NCI-H345 treated with DMSO at 0.1 percent for 48 hours (cell line): ENCODE measurements at regions not wholly inside any gene's neighbourhood (a gene's known extent, or its start where the extent isn't known, plus 50 kb on each side); places are given as distances from the start of the nearest gene placed in this dataset.
A peak's percentile ranks its signal among the peaks of the same experiment; 100 is the strongest.
"Not testable (repeated sequence)": the region's sequence is repeated elsewhere in the genome, so short reads cannot be mapped to it uniquely, and the experiment has no call there.

Source experiments
- DNase-seq: peaks from one replicate; lab custom pipeline; 2025; ENCODE audit not compliant: unreplicated experiment; lab: John Stamatoyannopoulos, UW

GRCh38 chr1:146883190-146883589 is 54.9 kb upstream of the NBPF12 start:
- DNase-seq, result not testable (repeated sequence)

- DNase-seq, result not testable (repeated sequence)
Measured at GRCh38 chr1:146881096-146881495, 57.0 kb upstream of the NBPF12 start.

DNA sequence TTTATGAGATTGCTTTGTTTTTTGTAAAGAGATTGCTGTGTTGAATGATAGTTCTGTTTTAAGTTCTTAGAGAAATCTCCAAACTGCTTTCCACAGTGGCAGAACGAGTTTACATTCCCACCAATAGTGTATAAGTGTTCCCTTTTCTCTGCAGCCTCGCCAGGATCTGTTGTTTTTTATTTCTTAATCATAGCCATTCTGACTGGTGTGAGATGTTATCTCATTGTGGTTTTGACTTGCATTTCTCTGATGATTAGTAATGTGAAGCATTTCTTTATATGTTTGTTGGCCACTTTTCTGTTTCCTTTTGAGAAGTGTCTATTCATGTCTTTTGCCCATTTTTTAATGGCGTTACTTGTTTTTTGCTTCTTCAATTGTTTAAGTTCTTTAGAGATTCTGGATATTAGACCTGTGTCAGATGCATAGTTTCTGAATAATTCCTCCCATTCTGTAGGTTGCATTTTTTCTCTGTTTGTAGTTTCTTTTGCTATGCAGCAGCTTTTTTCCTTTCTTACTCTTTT is 74.3 kb upstream of the NBPF12 start:
- not testable (repeated sequence) for DNase-seq

DNA sequence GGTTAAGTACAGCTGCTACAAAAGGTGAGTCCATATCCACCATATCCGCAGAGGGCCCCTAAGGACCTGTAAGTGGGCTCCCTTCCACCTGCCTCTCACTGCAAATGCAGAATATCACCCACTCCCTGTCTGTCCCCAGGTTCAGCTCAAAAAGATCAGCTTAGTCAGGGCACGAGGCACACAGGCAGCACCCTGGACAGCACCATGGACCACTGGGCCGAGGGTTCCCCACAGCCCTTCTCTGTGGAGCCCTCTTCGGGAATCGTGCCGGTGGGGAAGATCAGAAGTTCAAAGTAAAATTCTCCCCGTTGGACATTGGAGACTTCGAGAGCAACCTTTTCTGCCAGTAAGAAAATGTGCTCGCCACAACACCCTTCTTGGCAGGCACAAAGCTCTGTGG is 85.0 kb upstream of the NBPF12 start:
- DNase-seq, result not testable (repeated sequence)

DNA sequence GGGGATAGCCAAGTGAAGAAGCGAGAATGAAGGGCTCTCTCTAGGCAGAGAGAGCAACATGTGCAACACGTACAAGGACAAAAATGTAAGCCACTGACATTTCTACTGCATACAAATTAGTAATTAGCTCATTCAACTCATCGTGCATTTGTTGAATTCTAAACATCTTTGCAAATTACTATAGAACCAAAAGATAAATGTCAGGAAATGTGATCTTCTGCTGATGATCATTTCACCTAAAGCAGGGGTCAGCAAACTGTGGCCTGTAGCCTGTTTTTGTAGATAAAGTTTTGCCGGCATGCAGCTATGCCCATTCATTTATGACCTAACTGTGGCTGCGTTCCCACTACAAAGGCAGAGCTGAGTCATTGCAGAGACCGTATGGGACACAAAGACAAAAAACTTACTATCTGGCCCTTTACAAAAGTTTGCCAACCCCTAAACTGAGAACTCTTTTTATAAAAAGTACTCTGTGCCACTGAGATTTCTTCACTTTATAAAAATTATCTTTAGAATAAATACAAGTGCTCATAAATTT is 87.7 kb upstream of the NBPF12 start:
- not testable (repeated sequence) for DNase-seq

DNA sequence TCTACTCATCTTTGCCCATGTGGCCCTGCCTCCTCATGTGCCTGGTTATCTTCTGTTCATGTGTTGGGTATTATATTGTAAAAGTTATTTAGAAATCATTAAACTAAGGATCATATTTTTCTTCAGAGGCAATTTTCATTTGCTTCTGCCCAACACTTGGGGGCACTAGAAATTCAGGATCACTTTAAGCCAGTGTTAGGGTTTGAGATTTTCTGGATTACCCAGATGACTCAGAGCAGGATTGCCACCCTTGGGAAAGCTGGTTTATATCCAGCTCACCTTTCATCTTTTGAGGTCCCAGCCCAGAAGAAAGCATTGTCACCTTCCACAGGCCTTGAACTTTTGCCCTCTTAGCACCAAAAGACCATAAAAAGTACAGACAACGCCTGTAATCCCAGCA is 99.4 kb upstream of the NBPF12 start:
- DNase-seq, result not testable (repeated sequence)

GRCh38 chr1:146826957-146827356 is 111.2 kb upstream of the NBPF12 start:
- not testable (repeated sequence) for DNase-seq

DNA sequence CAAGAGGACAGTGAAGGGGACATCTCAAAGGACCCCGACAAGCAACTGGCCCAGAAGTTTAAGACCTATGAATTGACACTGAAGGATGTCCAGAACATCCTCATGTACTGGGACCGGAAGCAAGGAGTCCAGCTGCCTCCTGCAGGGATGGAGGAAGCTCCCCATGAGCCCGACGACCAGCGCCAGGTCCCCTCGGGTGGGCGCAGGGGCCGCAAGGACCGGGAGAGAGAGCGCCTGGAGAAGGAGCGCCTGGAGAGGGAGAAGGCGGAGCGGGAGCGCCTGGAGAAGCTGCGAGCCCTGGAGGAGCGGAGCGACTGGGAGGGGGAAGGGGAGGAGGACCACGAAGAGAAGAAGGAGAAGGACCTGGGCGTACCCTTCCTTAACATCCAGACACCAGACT is 143.9 kb upstream of the NBPF12 start:
- not testable (repeated sequence) for DNase-seq

DNA sequence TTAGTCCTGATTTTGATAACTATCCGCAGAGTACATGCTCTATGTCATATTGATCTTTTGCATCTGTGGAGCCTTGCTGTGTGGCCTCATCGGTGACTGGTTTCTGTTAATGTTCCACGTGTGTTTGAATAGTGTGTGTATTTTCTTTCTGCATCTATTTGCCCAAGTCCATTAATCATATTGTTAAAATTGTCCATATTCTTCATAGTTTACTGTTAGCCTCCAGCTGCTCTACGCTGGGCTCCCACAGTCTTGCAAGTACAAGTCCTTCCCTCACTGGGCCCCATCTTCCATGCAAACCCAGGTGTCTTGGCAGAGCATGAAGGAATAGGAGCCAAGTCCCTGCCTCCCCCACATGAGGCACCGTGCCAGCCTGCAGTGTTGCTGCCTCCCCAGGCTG is 145.4 kb upstream of the NBPF12 start:
- not testable (repeated sequence) for DNase-seq

- not testable (repeated sequence) for DNase-seq
Measured at GRCh38 chr1:146784212-146784940, 153.7 kb upstream of the NBPF12 start.

GRCh38 chr1:146781235-146781634 is 156.9 kb upstream of the NBPF12 start:
- DNase-seq, result not testable (repeated sequence)

DNA sequence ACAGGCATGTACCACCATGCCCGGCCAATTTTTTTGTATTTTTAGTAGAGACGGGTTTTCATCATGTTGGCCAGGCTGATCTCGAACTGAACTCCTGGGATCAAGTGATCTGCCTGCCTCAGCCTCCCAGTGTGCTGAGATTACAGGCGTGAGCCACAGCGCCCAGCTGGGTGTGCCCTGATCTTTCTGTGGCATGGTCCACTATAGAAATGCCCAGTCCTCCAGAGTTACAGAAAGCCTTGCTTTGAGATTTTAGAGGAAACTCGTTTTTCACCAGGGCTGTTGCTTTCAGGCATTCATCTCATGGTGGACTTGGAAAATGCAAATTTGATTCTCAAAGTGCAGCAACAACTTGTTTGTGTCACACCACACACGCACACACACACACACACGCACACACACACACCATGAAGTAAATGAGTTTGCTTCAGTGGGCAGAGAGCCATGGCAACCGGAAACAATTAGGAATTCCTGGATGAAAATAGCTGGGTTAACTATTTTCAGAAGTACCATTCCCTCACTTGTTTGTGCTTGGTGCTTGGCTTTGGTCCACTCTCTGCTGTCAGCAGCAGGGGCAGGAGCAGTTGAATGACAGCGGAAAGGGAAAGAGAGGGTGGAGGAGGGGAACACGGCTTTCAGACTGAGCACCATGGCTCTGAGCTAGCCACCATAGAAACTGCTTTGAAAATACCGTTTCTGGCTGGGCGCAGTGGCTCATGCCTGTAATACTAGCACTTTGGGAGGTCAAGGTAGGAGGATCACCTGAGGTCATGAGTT is 160.1 kb upstream of the NBPF12 start:
- not testable (repeated sequence) for DNase-seq

DNA sequence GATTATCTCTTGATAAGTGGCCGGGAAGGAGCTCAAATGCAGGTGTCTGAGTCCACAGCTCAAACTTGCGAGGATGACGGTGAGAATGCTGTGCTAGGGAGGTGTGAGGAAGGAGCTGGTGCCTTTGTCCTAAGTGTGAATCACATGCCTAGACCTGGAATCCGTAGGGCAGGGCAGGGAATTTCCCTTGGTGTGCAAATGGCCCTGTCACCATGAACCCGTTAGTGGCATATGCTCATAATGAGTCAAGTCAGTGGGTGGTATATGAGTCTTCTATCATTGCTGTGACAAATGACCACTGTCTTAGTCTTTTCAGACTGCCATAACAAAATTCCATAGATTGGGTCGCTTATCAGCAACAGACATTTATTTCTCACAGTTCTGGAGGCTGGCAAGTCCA is 163.1 kb upstream of the NBPF12 start:
- not testable (repeated sequence) for DNase-seq

- not testable (repeated sequence) for DNase-seq
Measured at GRCh38 chr1:146774271-146774670, 163.9 kb upstream of the NBPF12 start.

- DNase-seq, result not testable (repeated sequence)
Measured at GRCh38 chr1:146771409-146771808, 166.7 kb upstream of the NBPF12 start.

DNA sequence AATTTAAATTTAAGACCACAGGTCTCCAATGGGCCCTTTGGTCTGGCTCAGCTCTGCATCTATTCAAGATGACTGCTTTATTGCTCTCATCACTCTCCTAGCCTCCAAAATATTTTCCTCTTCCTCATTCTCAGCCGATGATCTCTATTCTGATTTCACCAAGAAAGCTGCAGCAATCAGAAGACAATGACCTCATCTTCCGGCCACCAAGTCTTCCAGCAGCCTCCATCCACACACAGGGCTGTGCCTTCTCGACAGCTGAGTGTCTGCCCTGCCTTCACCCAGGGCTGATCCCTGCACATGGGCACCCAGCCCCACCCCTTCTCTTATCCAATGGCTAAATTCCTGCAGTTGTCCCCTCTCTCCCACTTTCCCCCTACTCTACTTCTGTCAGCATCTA is 167.1 kb upstream of the NBPF12 start:
- not testable (repeated sequence) for DNase-seq

DNA sequence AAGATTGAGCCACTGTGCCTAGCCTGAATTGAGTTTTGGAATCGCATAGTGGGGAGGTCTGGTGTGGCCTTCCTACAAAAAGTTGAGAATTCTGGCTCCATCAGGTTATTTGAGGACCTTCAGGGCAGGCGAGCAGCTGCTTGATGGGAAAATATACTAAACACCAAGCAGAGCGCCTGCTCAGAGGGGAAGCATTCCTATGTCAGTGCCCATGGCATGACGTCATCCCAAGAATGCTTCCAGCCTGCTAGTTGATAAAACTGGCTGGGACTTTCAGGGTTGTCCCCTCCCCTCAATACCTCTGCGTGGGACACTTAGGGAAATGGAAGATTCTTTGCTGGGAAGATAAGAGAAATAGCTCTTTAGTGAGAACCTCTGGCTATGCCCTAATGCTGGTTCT is 174.9 kb upstream of the NBPF12 start:
- DNase-seq, result not testable (repeated sequence)

GRCh38 chr1:146756858-146757257 is 181.3 kb upstream of the NBPF12 start:
- DNase-seq, result not testable (repeated sequence)

DNA sequence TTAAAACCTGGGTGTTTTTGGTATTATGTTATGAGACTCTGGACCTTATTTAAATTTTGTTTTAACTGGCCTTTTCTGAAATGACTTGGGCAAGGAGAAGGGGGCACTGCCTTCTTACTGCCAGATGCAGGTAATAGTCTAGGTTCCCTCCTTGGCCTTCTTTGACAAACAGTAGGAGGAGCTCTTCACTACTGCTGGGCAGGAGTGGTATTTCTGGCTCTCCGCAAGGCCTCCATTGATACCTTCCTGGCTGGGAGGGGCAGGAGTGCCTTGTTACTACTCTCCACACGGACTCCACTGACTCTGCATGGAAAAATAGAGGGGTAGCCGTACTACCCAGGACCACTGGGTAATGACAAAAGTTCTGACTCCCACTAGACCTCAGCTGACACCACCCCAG is 189.4 kb upstream of the NBPF12 start:
- DNase-seq, result not testable (repeated sequence)

DNA sequence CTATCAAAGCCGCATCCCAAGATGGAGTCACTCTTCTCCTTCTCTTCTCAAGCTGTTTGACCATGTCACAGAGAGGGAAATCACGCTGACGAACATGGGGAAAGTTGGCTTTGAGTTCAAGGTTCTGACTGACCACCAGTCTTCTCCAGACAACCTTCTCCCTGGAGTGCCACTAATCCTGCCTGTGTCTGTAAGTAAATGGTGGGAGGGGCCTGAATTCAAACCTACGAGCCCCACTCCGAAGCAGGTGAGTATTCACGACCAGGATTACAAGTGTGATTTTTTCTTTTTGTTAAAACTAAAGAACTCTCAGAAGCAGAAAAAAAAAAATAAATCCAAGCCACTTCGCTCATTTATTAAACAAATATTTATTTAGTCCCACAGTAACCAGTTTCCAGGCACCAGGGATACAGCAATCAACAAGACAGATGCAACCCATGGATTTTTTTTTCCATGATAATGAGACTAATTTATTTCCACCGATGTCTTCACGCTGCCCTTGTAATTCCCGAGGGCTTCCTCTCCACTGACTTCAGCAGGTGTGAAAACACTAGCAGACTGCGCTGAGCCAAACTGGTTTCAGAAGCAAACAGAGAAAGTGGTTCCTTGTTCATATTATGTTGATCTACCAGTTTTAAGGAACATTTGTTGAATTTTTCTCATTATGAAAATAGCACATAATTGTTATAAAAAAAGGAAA is 206.0 kb upstream of the NBPF12 start:
- DNase-seq, result peak; percentile 66
